ENCODE measurements at regions not wholly inside any gene's neighbourhood (a gene's known extent, or its start where the extent isn't known, plus 50 kb on each side); places are given as distances from the start of the nearest gene placed in this dataset.

DNA sequence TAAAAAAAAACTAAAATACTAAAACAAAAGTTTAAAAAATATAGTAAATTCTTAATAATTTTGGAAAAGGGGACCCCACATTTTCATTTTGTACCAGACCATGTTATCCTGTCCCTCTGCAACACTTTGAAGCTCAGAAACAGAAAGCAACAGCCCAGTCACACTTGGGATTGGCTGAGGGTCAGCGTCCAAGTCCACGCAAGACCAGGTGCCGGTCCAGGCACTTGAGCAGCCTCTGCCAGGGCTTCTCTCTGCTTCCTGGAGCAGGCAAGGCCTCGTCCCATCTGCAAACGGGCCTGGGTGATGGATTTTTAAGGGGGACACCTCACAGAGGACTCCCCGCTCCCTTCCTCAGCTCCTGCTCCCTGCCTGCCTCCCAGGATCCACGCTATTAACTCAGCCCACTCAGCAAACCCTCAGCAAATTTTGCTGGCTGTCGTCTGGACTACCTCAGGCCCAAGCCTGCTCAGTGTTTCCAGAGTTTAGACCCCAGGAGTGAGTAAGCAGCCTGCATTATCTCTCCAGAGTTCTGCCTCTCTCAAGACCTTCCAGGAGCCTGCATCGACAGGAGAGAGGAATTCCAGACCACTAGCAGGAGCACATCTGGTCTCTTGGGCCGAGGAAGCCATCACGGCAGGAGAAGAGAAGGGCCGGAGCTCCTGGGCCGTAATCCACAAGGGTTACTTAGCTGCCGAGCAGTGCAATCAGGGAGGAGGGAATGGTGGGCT, 67.4 kb upstream of the CALM2 start:
- POLR2A ChIA-PET (ENCODE audit: low non-redundant PET): no interaction called here
- TF ChIP-seq, protein P1, sequence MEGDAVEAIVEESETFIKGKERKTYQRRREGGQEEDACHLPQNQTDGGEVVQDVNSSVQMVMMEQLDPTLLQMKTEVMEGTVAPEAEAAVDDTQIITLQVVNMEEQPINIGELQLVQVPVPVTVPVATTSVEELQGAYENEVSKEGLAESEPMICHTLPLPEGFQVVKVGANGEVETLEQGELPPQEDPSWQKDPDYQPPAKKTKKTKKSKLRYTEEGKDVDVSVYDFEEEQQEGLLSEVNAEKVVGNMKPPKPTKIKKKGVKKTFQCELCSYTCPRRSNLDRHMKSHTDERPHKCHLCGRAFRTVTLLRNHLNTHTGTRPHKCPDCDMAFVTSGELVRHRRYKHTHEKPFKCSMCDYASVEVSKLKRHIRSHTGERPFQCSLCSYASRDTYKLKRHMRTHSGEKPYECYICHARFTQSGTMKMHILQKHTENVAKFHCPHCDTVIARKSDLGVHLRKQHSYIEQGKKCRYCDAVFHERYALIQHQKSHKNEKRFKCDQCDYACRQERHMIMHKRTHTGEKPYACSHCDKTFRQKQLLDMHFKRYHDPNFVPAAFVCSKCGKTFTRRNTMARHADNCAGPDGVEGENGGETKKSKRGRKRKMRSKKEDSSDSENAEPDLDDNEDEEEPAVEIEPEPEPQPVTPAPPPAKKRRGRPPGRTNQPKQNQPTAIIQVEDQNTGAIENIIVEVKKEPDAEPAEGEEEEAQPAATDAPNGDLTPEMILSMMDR (conservative IDR thresholded peaks at IDR 0.05; ENCODE audit: low read depth): no peak
- H3K27ac ChIP-seq: no peak overlapping the region
- CTCF ChIA-PET: no interaction called here
- no peak for DNase-seq (ENCODE audit: low spot score)

DNA sequence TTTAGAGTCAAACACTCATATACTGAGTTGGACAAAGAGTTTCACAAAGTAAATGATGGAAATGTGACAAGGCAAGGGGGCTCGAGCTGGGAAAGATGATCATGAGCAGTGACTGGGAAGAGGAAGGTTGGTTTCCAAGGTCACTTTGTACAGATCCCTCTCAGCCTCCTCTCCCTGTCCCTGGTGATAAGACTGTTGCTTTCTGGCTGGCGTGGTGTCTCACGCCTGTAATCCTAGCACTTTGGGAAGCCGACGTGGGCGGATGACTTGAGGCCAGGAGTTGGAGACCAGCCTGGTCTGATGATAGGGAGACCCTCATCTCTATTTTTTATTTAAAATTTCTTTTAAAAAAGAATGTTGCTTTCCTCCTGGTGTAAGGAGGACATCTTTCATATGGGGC, 65.4 kb upstream of the CALM2 start:
- ChIA-PET CTCF (no interaction called here), POLR2A (ENCODE audit: low non-redundant PET) (no interaction called here)
- TF ChIP-seq, protein P1 (conservative IDR thresholded peaks at IDR 0.05; ENCODE audit: low read depth): no peak
- H3K27ac ChIP-seq: no peak overlapping the region
- DNase-seq (ENCODE audit: low spot score): no peak

DNA sequence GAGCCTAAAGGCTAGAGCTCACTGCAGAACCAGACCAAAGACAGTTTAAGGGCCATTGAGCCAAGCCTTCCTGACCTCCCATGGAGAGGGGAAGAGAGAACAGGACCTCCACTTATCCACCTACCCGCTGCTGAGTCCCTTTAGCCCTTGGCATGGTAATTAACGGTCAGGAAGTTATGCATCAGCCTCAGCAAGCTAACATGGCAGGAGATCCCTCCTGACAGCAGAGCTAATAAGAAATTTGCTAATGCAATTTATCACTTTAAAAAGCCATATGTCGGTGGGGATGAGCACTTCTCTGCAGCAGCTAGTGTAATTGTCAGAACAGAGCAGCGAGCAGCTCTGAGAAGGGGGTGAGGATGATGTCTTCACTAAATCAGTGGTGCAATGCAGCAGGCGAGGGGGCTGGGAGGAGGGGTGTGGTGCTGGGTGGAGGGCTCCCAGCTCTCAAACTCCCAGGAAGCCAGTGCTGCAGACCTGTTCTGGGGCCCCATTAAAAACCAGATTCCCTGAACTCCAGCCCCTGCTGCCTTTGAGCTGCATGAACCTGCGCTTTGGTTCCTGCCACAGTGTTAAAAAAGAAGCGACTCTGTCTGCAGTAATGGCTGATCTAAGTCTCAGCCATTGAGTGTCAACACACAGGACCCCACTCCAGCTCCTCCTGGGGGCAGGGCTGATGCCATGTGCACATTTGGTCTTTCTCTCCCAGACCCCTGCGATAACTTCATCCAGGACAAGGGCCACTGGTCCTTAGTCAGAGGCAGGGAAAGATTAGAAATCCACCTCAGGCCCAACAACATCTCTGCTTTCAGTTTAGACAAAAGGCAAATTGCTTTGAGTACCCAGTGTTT, 63.0 kb upstream of the CALM2 start:
- ChIA-PET CTCF (no interaction called here), POLR2A (ENCODE audit: low non-redundant PET) (no interaction called here)
- H3K27ac ChIP-seq: no peak overlapping the region
- TF ChIP-seq, protein P1 (conservative IDR thresholded peaks at IDR 0.05; ENCODE audit: low read depth): no peak
- DNase-seq (ENCODE audit: low spot score): no peak

DNA sequence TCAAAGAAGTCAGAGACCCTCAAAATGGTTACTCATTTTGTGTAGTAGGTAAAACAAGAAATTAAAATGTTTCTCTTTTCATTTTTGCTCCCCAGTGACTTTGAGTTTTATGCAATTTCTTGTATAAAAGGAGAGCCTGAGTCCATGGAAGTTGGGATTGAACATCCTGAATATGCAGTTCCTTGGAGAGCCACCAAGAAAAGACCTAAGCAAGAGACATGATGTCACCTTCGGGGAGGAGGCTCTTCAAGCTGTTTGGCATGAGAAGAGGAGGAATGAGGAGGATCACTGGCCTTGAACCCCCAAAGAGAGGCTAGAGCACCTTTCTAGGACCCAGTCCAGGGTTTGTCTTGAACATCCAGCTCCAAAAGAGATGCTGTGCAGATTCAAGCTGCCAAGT, 62.3 kb upstream of the CALM2 start:
- ChIA-PET POLR2A (ENCODE audit: low non-redundant PET) (no interaction called here), CTCF (no interaction called here)
- no peak overlapping the region for H3K27ac ChIP-seq
- no peak for DNase-seq (ENCODE audit: low spot score)
- TF ChIP-seq, protein P1 (conservative IDR thresholded peaks at IDR 0.05; ENCODE audit: low read depth): no peak

DNA sequence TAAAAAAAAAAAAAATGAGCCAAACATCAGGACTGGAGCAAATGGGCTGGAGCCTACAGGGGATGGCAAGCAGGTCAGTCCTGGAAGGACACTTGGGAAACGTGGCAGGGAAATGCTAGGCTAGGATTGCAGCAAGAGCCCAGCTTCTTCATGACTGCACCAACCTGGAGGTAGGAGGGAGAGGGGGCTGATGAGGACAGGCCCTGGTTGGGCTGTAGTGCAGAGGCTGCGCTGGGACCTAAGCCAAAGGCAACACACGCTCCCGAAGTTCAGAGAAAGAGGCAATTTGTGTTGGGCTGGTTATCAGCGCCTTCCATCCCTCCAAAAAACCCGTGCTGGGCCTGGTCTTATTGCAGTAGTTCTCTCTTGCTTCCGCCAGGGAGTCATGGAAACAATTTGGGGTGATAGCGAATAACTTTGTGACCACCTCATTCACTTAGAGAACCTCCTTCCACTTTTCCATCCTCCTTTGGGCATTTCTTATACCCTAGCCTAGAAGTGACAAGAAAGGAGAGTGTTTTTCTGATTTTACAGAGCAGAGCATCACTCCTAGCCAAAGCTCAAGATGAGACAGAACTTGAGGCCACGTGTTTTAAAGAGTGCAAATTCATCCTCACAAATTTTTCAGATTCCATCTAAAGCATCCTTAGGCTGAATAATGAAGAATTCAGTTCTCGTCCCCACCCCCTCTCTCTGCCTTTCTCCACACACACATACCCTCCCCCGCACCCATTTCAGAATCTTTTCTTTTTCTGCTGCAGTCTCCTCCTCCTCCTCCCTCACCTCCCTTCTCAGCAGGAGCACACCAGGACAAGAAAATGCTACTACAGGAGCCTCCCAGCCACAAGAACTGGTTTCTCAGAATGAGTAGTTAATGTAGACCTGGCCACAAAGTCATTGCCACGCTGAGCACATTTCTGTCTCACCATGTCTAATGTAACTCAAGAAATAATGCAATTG, 61.3 kb upstream of the CALM2 start:
- ChIA-PET CTCF (no interaction called here), POLR2A (ENCODE audit: low non-redundant PET) (no interaction called here)
- TF ChIP-seq, protein P1 (conservative IDR thresholded peaks at IDR 0.05; ENCODE audit: low read depth): no peak
- no peak overlapping the region for H3K27ac ChIP-seq
- no peak for DNase-seq (ENCODE audit: low spot score)

Data from RWPE1 (cell line).